ENCODE measurements at regions not wholly inside any gene's neighbourhood (a gene's known extent, or its start where the extent isn't known, plus 50 kb on each side); places are given as distances from the start of the nearest gene placed in this dataset.

DNA sequence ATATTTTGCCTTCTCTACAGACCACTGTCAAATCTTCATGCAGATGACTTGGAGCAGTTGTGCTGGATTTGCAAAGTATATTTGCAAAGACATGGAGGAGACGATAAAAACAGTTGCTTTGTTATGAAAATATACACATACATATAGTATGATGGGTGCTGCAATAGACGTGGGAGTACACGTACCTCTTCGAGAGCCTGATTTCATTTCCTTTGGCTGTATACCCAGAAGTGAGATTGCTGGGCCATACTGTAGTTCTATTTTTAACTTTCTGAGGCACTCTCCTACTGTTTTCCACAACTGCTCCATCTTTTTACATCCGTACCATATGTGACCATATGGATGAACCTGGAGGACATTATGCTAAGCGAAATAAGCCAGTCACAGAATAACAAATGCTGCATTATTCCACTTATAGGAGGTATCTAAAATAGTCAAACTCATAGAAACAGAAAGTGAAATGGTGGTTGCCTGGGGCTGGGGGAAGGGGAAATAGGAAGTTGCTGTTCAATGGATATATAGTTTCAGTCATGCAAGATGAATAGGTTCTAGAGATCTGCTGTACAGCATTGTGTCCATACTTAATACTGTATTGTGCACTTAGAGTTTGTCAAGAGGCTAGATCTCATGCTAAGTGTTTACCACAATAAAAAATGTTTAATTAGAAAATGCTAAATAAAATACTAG is 223.8 kb downstream of the HAO1 start:
- Histone ChIP-seq H3K27ac (no peak overlapping the region), H3K9me3 (ENCODE audit: low read depth) (no peaks in the 10 kb centered on the region), H3K27me3 (no peaks in the 10 kb centered on the region), H3K4me3 (no peak overlapping the region), H3K36me3 (no peaks in the 10 kb centered on the region), H3K4me1 (ENCODE audit: low read depth) (no peaks in the 10 kb centered on the region)
- DNase-seq (ENCODE audit: low read depth in 1 of 2, low spot score in 1 of 2): peak in 1 of 2 donors; percentile 77
- TF ChIP-seq, protein P1, sequence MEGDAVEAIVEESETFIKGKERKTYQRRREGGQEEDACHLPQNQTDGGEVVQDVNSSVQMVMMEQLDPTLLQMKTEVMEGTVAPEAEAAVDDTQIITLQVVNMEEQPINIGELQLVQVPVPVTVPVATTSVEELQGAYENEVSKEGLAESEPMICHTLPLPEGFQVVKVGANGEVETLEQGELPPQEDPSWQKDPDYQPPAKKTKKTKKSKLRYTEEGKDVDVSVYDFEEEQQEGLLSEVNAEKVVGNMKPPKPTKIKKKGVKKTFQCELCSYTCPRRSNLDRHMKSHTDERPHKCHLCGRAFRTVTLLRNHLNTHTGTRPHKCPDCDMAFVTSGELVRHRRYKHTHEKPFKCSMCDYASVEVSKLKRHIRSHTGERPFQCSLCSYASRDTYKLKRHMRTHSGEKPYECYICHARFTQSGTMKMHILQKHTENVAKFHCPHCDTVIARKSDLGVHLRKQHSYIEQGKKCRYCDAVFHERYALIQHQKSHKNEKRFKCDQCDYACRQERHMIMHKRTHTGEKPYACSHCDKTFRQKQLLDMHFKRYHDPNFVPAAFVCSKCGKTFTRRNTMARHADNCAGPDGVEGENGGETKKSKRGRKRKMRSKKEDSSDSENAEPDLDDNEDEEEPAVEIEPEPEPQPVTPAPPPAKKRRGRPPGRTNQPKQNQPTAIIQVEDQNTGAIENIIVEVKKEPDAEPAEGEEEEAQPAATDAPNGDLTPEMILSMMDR (IDR thresholded peaks at IDR 0.05; ENCODE audit: low read depth, low read length): no peak

- no peaks in the 10 kb centered on the region for H3K4me1 ChIP-seq (ENCODE audit: low read depth)
- H3K27ac ChIP-seq: no peak overlapping the region
- no peak overlapping the region for H3K4me3 ChIP-seq
- no peaks in the 10 kb centered on the region for H3K27me3 ChIP-seq
- no peaks in the 10 kb centered on the region for H3K36me3 ChIP-seq
- peak in 1 of 2 donors; percentile 72 for DNase-seq (ENCODE audit: low read depth in 1 of 2, low spot score in 1 of 2)
- no peaks in the 10 kb centered on the region for H3K9me3 ChIP-seq (ENCODE audit: low read depth)
- TF ChIP-seq, protein P1 (IDR thresholded peaks at IDR 0.05; ENCODE audit: low read depth, low read length): no peak
Observed at GRCh38 chr20:7722564-7722963, 217.7 kb downstream of the HAO1 start.

GRCh38 chr20:7723284-7723683 is 217.0 kb downstream of the HAO1 start:
- TF ChIP-seq, protein P1 (IDR thresholded peaks at IDR 0.05; ENCODE audit: low read depth, low read length): no peak
- H3K27me3 ChIP-seq: no peaks in the 10 kb centered on the region
- no peaks in the 10 kb centered on the region for H3K9me3 ChIP-seq (ENCODE audit: low read depth)
- no peak overlapping the region for H3K4me3 ChIP-seq
- H3K36me3 ChIP-seq: no peaks in the 10 kb centered on the region
- H3K4me1 ChIP-seq (ENCODE audit: low read depth): no peaks in the 10 kb centered on the region
- no peak overlapping the region for H3K27ac ChIP-seq
- peak in 1 of 2 donors; percentile 83 for DNase-seq (ENCODE audit: low read depth in 1 of 2, low spot score in 1 of 2)

DNA sequence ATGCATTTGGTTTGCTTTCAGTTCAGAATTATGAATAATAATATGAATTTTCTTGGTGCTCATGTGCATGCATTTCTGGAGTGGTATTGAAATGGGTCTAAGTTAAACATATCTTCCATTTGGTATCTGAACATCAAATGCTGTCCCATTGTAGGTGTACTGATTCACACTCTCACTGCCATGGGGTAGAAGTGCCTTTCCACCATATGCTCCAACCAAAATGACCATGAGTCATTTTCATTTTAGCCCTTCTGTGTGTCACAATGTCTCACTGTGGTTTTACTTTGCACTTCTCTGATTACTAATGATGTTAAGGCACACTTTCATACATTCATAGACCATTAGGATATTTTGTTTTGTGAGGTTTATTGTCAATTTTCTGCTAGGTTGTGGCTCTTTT is 211.9 kb downstream of the HAO1 start:
- Histone ChIP-seq H3K4me3 (no peak overlapping the region), H3K9me3 (ENCODE audit: low read depth) (no peaks in the 10 kb centered on the region), H3K27me3 (no peaks in the 10 kb centered on the region), H3K27ac (no peak overlapping the region), H3K36me3 (no peaks in the 10 kb centered on the region), H3K4me1 (ENCODE audit: low read depth) (no peaks in the 10 kb centered on the region)
- TF ChIP-seq, protein P1 (IDR thresholded peaks at IDR 0.05; ENCODE audit: low read depth, low read length): no peak
- peak in 1 of 2 donors; percentile 29 for DNase-seq (ENCODE audit: low read depth in 1 of 2, low spot score in 1 of 2)

DNA sequence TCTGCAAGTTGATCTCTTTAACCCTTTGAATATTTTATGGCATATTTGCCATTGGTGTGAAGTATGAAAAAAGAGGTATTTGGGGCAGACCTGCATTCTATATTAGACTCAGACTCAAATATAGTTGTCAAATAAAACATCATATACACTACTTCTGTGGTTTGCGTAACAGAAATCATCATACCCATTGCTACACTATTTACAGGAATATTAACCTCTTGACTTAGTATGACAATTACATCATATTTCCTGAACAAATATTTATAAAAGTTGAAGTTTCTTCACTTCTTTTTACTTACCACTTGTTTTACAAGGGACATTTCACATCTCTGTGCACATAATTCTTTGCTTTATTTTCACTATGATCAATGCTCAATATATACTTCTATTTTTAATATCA is 206.0 kb downstream of the HAO1 start:
- H3K4me3 ChIP-seq: no peak overlapping the region
- TF ChIP-seq, protein P1 (IDR thresholded peaks at IDR 0.05; ENCODE audit: low read depth, low read length): no peak
- H3K4me1 ChIP-seq (ENCODE audit: low read depth): no peaks in the 10 kb centered on the region
- no peak for DNase-seq (ENCODE audit: low read depth in 1 of 2, low spot score in 1 of 2)
- H3K27ac ChIP-seq: no peak overlapping the region
- H3K27me3 ChIP-seq: no peaks in the 10 kb centered on the region
- no peaks in the 10 kb centered on the region for H3K36me3 ChIP-seq
- H3K9me3 ChIP-seq (ENCODE audit: low read depth): no peaks in the 10 kb centered on the region

All from cardiac muscle cell (in vitro differentiated cells and primary cell).